GM19452 (cell line): ENCODE measurements at regions not wholly inside any gene's neighbourhood (a gene's known extent, or its start where the extent isn't known, plus 50 kb on each side); places are given as distances from the start of the nearest gene placed in this dataset.

ENCODE experiments used
- ATAC-seq: cut with Tn5 transposase; IDR thresholded peaks from one replicate; pipeline ENCODE4 v1.9.1; 2021; ENCODE audit not compliant: unreplicated experiment

DNA sequence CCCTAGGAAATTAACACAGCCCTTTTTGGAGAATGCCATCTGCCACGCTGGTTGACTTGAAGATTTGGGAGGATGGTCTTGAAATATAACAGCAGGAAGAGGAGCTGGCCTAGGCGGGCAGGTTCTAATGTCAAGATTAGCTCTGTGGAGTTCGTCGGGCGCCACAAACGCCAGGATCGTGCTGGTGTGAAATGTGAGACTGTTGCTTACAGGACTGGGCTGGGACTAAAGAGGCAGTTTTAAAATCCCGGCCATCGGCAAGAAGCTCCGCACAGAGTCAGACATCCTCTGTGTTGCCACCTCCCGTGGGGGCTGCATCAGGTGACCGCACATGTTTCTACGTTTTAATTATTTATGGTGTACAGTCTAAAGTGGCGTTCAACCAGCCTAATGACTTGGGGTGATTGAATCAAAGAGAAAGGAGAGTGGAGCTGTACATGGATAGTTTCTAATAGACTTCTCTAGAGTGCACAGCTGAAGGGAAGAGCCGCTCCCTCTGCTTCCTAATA is 99.4 kb upstream of the BCL11A start:
- ATAC-seq: no peak

DNA sequence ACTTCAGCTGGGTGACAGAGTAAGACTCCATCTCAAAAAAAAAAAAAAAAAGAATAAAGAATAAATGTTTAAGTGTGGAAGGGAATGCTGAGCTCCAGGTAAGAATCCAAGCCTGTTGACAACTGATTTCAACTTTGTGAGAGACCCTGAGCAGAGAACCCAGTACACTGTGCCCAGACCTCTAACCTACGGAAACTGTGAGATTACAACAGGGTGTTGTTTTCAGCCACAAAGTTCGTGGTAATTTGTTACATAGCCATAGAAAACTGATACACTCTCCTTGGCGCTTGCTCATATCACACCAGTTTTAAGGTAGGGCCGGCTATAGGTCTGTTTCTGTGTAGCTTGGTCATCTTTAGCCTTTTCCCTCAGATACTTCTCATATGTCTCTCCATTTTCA is 98.4 kb upstream of the PAPOLG start:
- ATAC-seq: no peak

DNA sequence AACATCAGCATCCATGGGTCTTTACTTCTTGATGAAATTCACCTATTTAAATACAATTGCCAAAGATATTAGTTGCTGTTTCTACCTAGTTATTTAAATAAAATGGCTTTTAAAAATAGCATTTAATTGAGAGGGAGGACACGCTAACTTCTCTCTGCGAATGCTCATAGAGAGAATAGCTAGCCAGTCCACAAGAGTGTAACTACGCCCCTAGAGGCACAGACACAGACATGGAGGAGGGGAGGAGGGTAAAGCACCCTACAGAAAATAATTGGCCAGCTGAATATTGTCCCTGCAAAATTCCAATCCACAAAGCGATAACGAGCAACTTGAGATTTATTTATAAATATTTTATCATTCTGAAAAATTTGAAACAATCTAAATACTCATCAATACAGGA is 97.0 kb upstream of the PAPOLG start:
- ATAC-seq: no peak

DNA sequence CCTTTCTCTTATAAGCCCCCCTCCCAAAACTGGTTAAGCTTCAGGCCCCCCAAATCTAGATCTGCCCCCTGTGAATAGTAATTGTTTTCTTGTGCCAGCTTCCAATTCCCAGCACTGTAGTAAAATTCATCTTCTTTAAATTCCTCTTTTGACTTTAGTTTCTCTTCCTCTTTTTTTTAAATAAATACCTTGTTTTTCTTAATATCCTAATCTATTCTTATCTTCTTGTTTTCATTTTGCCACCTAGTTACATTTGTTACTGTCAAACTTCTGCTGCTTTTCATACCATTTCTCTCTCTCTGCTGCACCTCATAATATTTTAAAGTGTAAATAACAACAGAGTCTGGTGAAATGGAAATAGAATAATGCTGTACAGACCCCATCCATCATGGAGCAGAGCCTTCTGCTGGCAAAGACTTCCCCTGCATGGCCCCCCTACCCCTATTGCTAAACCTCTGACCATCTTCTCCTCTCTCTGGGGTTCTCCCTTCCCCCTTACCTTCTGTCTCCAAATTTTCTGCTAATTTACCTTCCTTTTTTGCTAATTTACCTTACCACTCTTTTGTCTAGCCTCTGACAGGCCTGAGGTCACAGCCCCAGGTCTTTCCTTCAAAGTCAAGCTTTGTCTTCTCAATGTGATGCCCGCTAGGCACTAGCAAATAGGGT is 94.9 kb upstream of the PAPOLG start:
- ATAC-seq: no peak

DNA sequence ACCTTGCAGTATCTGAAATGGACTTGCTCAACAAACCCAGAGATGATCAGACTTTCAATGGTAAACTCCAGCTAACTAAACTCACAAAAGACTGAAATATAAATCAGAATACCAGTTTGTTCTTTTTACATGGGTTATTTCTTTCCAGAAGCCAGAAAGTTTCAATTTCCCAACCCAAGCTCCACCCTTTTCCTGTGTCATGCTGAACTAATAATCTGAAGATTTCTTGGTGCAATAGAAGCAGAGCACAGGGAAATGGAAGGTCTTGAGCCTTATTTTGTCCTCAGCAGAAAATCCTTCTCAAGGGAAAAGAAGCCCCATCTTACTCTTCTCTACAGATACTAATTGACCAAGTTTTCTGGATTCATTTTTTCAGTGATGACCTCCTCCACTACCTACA is 93.3 kb upstream of the PAPOLG start:
- no peak for ATAC-seq

DNA sequence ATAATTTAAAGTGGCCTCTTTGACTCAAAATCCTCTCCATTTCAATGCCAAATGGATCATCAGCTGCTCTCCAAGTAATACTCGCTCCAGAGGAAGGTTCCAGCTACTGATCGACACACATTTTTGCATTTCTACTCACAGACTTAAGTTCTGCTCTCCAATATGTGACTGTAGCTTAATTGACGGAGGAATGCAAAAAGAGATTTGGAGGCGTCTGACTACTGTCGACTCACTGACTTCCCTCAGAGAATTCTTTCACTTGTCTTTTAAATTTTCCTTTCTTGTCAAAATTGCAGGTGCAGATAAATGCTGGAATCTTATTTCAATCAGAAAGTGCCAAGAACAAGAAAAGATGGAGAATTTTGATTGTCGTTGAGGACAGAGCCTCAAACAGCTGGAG is 84.1 kb upstream of the PAPOLG start:
- no peak for ATAC-seq

DNA sequence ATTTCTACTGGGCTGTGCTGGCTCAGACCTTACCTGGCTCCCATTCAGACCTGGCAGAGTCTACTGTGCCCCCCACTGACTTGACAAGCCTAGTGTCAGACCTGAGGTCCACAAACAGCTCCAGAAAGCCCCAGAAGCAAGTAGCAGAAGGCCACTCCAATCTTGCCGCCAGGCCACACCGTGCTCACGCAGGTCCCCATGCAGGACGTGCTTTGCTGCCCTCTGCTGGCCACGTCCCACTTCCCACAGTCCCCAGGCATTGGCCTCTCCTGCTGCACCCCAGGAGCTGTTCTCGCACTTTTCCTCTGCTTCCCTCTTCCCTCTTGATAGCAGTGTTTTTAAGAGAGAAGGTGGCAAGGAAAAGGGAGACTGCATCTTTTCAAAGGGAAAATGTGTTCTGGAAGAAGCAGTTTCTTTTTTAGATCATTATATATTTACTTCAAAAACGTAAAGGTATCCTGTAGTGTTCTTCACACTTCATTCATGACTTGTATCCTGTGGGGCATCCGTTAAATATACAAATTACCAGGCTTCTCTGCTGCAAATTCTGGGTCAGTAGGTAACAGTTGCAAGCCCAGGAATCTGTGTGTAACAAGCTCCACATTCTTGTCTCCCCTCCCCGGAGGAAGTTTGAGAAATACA is 81.4 kb upstream of the PAPOLG start:
- peak; percentile 96 for ATAC-seq

DNA sequence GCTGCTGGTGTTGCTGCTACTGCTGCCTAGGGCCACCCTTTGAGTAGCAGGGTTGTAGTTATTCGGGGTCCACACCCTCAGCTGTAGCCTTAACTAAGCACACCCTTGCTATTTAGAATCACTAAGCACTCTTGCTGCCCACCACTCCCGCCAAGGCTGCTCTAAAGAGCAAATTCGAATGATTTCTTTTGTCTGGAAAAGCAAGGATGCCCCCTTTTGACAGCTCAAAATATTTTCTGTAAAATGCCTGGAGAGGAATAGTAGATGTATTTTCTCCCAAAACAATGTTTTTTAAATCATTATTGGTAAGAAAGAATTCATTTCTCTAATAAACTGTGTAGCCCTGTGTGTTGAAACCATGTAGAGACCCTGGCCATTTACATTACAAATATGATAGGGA is 80.8 kb upstream of the PAPOLG start:
- ATAC-seq: no peak

DNA sequence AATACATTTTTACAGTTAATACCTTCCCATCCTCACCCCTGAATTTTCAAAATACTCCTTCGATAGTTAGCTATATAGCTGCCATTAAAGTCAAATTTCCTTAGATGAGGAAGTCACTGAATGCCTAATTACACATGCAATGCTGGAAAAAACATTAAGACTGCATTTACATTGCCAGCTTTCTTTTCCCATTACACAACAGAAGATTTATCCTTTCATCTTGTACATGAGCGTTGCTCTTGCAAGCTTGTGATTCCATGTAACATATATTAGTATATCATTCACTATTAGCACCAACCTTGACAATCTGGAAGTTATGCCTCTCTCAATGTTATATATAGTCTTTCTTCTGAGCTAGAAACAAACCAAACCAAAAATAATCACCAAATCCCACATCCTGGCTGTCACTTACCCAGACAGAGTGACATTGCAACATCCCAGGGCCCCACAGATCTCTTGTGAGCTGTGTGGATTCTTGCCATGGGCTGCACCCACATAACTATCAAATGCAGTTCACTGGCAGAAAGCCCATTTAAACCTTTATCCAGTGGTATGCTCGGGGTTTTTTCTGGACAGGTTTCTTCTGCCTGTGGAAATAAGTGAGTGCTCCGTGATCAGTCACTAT is 79.2 kb upstream of the PAPOLG start:
- ATAC-seq: no peak

DNA sequence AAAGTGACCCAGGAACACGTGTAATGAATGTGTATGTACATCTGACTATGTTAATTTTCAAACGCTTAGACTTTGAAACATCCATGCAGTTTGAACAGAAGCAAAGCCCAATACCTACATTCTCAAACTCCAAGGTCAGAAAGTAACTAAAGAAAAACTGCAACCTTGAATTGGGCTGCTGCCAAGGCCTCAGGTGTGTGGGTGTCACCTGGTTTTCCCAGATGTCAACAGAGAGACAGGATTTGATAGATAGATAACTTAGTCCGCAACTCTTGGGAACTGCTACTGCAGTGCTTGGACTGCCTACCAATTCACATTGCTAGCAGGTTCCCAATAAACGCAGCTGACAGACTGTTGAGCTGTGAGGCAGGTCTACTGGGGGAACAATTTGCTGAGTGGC is 78.7 kb upstream of the PAPOLG start:
- ATAC-seq: no peak

DNA sequence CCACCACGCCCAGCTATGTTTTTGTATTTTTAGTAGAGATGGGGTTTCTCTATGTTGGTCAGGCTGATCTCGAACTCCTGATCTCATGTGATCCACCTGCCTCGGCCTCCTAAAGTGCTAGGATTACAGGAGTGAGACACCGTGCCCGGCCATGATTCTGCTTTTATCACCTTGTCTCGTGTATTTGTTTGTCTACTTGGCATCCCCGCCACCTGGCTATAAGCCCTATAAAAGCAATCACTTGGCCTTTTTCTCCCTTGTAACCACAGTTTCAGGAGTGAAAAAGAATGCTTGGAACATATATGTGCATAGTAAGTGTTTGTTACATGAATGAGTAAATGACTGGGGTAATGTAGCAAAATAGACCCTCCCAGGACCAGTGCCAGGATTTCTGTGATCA is 77.5 kb upstream of the PAPOLG start:
- ATAC-seq: no peak

DNA sequence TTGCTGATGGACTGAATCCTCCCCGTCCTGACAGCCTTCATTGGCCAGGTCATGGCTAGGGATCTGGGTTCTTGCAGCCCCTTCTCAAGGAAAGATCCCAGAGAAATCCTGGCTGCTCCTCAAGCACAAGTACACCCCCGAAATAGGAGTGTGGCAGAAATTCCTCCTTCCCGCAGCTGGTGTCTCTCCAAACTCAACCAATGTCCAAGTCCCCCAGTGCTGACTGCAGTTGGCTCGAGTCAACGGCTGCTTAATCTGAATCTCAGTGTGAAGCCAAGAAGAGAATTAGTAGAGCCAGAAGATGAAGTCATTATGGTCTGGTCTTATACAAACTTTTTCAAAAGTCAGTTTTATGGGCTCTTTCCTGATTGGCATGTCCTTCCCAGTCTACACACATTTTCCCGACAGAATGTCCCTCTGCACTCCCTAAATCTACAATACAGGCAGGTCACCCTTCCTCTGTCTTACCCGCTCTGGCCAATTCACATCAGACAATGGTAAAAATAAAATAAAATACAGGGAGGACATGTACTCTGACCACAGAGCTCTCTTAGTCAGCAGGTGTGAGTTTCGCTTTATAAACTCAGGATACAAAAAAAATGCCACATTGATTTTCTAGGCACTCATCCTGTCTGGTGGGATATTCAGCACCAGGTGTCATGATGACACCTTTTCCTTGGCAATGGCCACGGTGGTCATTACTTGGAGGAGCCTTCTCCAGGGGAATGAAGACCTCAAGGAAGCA is 76.9 kb upstream of the PAPOLG start:
- no peak for ATAC-seq

DNA sequence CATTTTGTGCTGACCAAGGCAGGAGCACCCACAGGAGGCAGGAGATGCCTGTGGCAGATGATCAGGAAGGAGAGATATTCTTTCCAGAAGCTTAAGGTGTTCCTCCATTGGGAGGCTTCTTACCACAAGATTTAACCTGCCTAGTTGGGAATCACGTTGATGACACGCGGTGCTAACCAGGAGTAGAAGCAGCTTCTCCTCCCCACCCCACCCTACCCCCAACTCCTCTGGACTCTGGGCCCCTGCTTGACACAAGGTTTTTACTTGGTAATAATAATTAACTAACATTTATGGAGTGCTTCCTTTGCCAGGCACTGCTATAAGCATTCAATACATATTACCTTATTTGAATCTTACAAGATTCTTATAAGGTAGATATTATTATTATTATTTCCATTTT is 62.5 kb upstream of the PAPOLG start:
- no peak for ATAC-seq

DNA sequence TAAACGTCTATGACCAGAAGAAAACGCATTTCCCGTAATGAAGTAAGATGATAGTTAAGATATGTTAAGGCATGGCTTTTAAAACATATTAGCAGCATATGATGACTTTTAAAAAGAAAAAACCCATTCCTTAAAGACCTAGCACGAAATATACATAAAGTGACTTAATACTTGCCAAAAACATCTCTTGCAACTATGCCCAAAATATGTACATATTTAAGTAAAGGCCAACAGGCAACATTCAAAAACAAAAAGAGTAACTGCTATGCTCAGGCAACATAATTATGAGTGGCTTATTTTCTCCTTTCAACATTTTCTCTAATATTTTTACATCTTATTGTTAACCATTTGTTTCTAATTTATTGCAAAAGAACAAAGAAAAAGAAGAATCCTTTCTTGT is 60.3 kb upstream of the PAPOLG start:
- ATAC-seq: no peak

DNA sequence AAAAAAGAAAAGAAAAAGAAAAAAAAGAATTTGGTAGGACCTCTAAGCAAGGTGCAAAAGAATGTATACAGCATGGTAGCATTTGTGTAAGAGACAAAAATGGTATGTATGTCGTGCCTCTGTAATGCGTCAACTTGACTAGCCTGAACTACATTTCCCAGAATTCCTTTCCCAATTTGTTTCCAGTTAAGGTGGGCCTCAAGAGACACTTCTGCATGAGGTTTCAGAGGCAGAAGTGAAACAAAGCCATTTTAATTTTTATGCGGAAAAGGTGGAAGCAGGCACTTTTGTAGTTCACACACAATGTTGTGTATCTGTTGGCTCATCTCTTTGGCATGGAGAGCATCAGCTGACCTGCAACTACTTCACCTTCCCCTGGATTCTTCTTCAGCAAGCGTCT is 56.5 kb upstream of the PAPOLG start:
- ATAC-seq: no peak

DNA sequence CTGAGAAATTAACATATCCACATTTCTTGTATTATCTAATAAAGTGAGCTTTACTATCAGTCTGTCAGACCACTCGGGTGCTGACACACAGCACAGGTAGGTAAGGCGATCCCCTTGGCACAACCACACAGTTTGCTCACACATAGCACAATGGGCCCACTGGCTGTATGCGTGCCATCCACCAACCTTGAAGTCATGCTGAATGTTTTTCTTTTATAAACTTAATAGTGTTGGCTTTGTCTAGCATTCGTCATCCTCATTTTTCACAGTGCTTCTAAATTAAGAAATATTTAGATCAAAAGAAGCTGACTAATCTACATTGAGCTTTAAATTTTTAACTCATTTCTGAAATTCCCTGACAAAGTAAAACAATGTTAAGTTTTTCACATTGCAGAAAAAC is 50.0 kb upstream of the PAPOLG start:
- no peak for ATAC-seq
